VCaP (cell line): ENCODE measurements at regions not wholly inside any gene's neighbourhood (a gene's known extent, or its start where the extent isn't known, plus 50 kb on each side); places are given as distances from the start of the nearest gene placed in this dataset.
A peak's percentile ranks its signal among the peaks of the same experiment; 100 is the strongest.

Experiments
- H3K27ac ChIP-seq: fragments of 450-650 bp; 2 replicates; pipeline ENCODE4 v1.5.1; 2017
- CTCF ChIP-seq: fragments of 450-650 bp; conservative IDR thresholded peaks from 2 replicates; pipeline ENCODE4 v1.5.1; 2017; ENCODE audit warnings: mild to moderate bottlenecking, moderate library complexity

- peak overlapping the region; percentile 74 for H3K27ac ChIP-seq
- no peak for TF ChIP-seq CTCF
These were observed 640.4 kb downstream of the USP25 start for GRCh38 chr21:16370186-16370585.

DNA sequence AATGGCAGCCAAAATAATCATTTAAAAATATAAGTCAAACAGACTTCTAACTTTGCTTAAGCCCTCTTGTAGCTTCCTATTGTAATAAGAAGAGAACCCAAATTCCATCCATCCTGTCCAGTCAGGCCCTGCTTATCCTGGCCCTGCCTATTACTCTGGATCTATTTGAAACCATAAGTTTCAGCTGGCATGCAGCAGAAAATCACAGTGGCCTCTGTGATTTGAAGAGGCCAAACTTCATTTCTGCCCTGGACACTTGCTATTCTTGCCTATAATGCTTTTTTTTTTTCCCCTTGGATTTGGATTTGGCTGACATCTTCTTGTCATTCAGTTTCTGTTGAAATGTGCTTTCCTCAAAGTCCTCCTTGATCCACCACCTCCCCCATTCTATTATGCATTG lies 642.8 kb downstream of the USP25 start:
- peak overlapping the region; percentile 64 for H3K27ac ChIP-seq
- TF ChIP-seq CTCF, result no peak

GRCh38 chr21:16376673-16377072 lies 646.9 kb downstream of the USP25 start:
- H3K27ac ChIP-seq, result peak overlapping the region; percentile 64; the same call in 1 of the 2 replicates
- TF ChIP-seq CTCF, result no peak

GRCh38 chr21:16377120-16377658 lies 647.4 kb downstream of the USP25 start:
- H3K27ac ChIP-seq, result no peak overlapping the region
- no peak for TF ChIP-seq CTCF

DNA sequence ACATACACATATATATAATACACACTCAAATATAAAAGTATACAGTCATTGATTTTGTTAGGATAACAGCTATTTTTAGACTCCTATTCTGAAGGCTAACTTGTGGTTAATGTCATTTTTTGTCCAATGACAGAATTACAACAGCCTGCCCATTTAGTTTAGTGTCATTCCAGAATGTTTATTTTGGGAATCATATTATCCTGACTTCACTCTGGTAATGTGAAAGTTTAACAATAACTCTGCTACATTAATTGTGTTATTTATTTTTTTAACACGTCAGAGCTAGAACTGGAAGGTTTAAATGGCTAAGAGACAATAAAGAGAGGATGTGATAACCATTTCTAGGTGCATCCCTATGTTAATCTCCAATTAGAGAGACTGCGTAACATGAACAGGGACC lies 648.1 kb downstream of the USP25 start:
- H3K27ac ChIP-seq, result no peak overlapping the region
- no peak for TF ChIP-seq CTCF

DNA sequence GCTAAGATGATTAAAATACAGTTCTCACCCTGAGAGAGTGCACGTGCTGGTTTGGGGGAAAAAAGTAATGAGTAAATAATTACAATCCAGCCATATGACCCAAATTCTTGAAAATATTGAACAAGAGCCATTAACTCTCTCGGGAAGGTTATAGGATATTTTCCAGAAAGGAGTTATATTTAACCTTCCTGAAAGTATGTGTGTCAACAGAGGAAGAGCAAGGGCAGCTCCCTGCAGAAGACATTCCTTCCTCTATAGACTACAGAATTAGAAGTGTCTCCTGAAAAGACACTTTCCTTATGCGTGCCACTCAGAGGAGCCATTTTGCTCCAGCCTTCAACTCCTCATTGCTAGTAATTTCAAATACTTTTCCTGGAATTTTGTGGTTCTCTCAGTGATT lies 648.7 kb downstream of the USP25 start:
- TF ChIP-seq CTCF, result no peak
- H3K27ac ChIP-seq, result no peak overlapping the region

DNA sequence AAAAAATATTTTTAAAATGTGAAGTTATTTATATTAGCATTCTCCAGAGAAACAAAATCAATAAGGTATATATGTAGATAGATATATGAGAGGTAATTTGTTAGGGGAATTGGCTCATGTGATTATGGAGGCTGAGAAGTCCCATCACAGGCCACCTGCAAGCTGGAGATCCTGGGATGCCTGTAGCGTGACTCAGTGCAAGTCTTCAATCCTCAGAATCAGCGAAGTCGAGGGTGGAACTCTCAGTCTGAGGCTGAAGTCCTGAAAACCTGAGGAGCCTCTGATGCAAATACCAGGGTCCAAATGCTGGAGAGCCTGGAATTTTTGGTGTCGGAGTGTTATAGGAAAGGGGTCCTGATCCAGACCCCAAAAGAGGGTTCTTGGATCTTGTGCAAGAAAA lies 658.5 kb downstream of the USP25 start:
- no peak for TF ChIP-seq CTCF

More for the DNA sequence above, 658.5 kb downstream of the USP25 start:
- no peak overlapping the region for H3K27ac ChIP-seq
